ENCODE measurements at regions not wholly inside any gene's neighbourhood (a gene's known extent, or its start where the extent isn't known, plus 50 kb on each side); places are given as distances from the start of the nearest gene placed in this dataset.

GRCh38 chr14:38835874-38836273 is 267.2 kb downstream of the SEC23A start:
- TF ChIP-seq, protein P1, sequence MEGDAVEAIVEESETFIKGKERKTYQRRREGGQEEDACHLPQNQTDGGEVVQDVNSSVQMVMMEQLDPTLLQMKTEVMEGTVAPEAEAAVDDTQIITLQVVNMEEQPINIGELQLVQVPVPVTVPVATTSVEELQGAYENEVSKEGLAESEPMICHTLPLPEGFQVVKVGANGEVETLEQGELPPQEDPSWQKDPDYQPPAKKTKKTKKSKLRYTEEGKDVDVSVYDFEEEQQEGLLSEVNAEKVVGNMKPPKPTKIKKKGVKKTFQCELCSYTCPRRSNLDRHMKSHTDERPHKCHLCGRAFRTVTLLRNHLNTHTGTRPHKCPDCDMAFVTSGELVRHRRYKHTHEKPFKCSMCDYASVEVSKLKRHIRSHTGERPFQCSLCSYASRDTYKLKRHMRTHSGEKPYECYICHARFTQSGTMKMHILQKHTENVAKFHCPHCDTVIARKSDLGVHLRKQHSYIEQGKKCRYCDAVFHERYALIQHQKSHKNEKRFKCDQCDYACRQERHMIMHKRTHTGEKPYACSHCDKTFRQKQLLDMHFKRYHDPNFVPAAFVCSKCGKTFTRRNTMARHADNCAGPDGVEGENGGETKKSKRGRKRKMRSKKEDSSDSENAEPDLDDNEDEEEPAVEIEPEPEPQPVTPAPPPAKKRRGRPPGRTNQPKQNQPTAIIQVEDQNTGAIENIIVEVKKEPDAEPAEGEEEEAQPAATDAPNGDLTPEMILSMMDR (IDR thresholded peaks at IDR 0.05): no peak
- ATAC-seq (no peak), DNase-seq (no peak)
- Histone ChIP-seq H3K27ac (no peak overlapping the region), H3K4me1 (peaks cover 0 to 19% (median 3%) of the 10 kb centered on the region in 9 donors), H3K4me3 (no peak overlapping the region), H3K27me3 (no peaks in the 10 kb centered on the region), H3K9me3 (no peaks in the 10 kb centered on the region), H3K36me3 (no peaks in the 10 kb centered on the region)
- WGBS, 2 donors: 92 to 96% methylated on average over 18 of the region's 18 CpGs
- intact Hi-C loops (cut with DNase I): no loop called here

- H3K36me3 ChIP-seq: no peaks in the 10 kb centered on the region
- H3K4me1 ChIP-seq: no peaks in the 10 kb centered on the region
- no peaks in the 10 kb centered on the region for H3K27me3 ChIP-seq
- H3K27ac ChIP-seq: peak overlapping the region in 1 of 10 donors; percentile 34
- DNase-seq (no peak), ATAC-seq (no peak)
- TF ChIP-seq, protein P1 (IDR thresholded peaks at IDR 0.05): no peak
- no peaks in the 10 kb centered on the region for H3K9me3 ChIP-seq
- WGBS, 2 donors: 76 to 79% methylated on average over 5 of the region's 5 CpGs
- intact Hi-C loops (cut with DNase I): no loop called here
- H3K4me3 ChIP-seq: no peak overlapping the region
Measured at GRCh38 chr14:38828183-38828827, 274.7 kb downstream of the SEC23A start.

DNA sequence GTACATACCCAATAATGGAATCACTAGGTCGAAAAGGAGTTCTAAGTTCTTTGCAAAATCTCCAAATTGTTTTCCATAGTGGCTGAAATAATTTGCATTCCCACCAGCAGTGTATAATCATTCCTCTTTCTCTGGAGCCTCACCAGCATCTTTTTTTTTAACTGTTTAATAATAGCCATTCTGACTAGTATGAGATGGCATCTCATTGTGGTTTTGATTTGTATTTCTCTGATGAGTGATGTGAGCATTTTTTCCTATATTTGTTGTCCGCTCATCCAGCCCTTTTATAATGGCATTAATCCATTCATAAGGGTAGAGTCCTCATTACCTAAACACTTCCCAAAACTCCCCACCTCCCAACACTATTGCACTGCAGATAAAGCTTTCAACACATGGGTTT is 278.3 kb downstream of the SEC23A start:
- WGBS, 2 donors: 75 to 76% methylated on average over 2 of the region's 2 CpGs
- TF ChIP-seq, protein P1 (IDR thresholded peaks at IDR 0.05): no peak
- H3K4me1 ChIP-seq: no peaks in the 10 kb centered on the region
- intact Hi-C loops (cut with DNase I): no loop called here
- no peak overlapping the region for H3K4me3 ChIP-seq
- H3K27ac ChIP-seq: no peak overlapping the region
- no peaks in the 10 kb centered on the region for H3K9me3 ChIP-seq
- H3K36me3 ChIP-seq: no peaks in the 10 kb centered on the region
- ATAC-seq (no peak), DNase-seq (no peak)
- no peaks in the 10 kb centered on the region for H3K27me3 ChIP-seq

- TF ChIP-seq, protein P1 (IDR thresholded peaks at IDR 0.05): no peak
- Histone ChIP-seq H3K4me3 (no peak overlapping the region), H3K27ac (no peak overlapping the region), H3K36me3 (no peaks in the 10 kb centered on the region), H3K27me3 (no peaks in the 10 kb centered on the region), H3K4me1 (no peaks in the 10 kb centered on the region), H3K9me3 (no peaks in the 10 kb centered on the region)
- WGBS, 2 donors: 83 to 90% methylated on average over 1 of the region's 1 CpG
- DNase-seq (no peak), ATAC-seq (no peak)
- intact Hi-C loops (cut with DNase I): no loop called here
Measured at GRCh38 chr14:38818555-38818954, 284.5 kb downstream of the SEC23A start.

All from heart right ventricle (tissue), 16 donors.